ENCODE measurements at regions not wholly inside any gene's neighbourhood (a gene's known extent, or its start where the extent isn't known, plus 50 kb on each side); places are given as distances from the start of the nearest gene placed in this dataset.

DNA sequence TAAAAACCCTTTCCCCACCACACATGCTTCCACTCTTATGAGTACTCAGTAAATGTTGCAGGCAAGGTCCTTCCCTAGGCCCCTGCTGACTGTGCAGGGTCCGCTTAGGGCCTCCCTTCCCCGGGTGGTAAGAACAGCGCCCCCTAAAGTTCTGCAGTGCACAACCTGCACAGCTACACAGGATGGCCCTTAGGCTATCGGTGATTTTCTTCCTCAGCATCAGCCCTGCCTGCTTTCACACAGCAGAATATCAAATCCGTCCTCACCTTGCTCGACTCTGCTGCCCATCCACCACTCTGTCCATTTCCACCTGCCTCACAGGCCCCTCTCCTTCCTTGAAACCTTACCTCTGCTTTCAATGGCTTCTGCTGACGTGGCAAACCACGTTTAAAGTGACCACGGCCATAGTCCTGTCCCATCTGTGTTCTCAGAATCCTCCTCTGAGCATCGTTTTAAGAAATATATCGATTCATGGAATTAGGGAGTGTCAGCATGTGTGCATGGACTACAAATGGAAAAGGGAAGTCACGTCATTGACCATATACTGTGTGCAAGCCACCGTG, 51.4 kb upstream of the TMEM132E start:
- Histone ChIP-seq H3K4me1 (ENCODE audit: control insufficient read depth in 5 of 5, insufficient read depth in 5 of 5, low read length in 5 of 5) (no peaks in the 10 kb centered on the region), H3K27me3 (ENCODE audit: control insufficient read depth in 3 of 3, insufficient read depth in 3 of 3, low read length in 2 of 3) (peaks cover 0 to 11% (median 0%) of the 10 kb centered on the region in 3 donors), H3K9ac (ENCODE audit: insufficient read depth in 1 of 2, low read length in 2 of 2) (no peak overlapping the region), H3K4me3 (no peak overlapping the region), H3K9me3 (ENCODE audit: control insufficient read depth in 4 of 4, insufficient read depth in 3 of 4, low read length in 3 of 4) (no peaks in the 10 kb centered on the region), H3K36me3 (ENCODE audit: control insufficient read depth in 4 of 4, insufficient read depth in 4 of 4, low read length in 4 of 4) (no peaks in the 10 kb centered on the region), H3K27ac (ENCODE audit: low read depth in 1 of 2, low read length in 1 of 2) (no peak overlapping the region)
- 62 to 66% methylated on average over 13 of the region's 13 CpGs for WGBS, 2 donors
- no peak for TF ChIP-seq CTCF (IDR thresholded peaks at IDR 0.05; ENCODE audit: control extremely low read depth, extremely low read depth)
- DNase-seq: no peak
- ATAC-seq (ENCODE audit: insufficient read depth, low FRiP score): no peak

GRCh38 chr17:34527136-34527907, 52.1 kb upstream of the TMEM132E start:
- WGBS, 2 donors: 46 to 52% methylated on average over 18 of the region's 18 CpGs
- no peaks in the 10 kb centered on the region for H3K36me3 ChIP-seq (ENCODE audit: control insufficient read depth in 4 of 4, insufficient read depth in 4 of 4, low read length in 4 of 4)
- no peak for TF ChIP-seq CTCF (IDR thresholded peaks at IDR 0.05; ENCODE audit: control extremely low read depth, extremely low read depth)
- peak in 2 of 3 donors; percentile 4 to 15 for DNase-seq
- H3K9ac ChIP-seq (ENCODE audit: insufficient read depth in 1 of 2, low read length in 2 of 2): no peak overlapping the region
- H3K4me3 ChIP-seq: no peak overlapping the region
- H3K27me3 ChIP-seq (ENCODE audit: control insufficient read depth in 3 of 3, insufficient read depth in 3 of 3, low read length in 2 of 3): peaks cover 0 to 16% (median 3%) of the 10 kb centered on the region in 3 donors
- no peak for ATAC-seq (ENCODE audit: insufficient read depth, low FRiP score)
- H3K27ac ChIP-seq (ENCODE audit: low read depth in 1 of 2, low read length in 1 of 2): no peak overlapping the region
- no peaks in the 10 kb centered on the region for H3K4me1 ChIP-seq (ENCODE audit: control insufficient read depth in 5 of 5, insufficient read depth in 5 of 5, low read length in 5 of 5)
- H3K9me3 ChIP-seq (ENCODE audit: control insufficient read depth in 4 of 4, insufficient read depth in 3 of 4, low read length in 3 of 4): no peaks in the 10 kb centered on the region

DNA sequence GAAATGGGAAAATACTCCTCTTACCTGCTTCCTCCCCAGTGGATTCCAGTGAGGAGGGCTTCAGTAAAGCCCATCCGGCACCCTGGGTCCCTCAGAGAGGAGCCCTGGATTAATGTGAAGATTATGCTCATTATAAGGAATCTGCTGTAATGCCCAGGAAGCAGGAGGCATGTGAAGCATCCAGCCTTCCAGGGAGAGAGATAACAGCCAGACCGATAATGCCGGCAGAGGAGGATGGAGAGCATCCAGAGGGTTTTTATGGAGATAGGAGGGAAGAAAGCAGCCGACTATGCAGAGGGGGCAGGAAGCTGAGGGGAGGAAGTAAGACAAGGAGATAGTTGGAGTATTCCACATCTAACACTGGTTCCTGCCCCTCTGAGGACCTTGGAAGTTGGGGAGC, 53.7 kb upstream of the TMEM132E start:
- no peak overlapping the region for H3K27ac ChIP-seq (ENCODE audit: low read depth in 1 of 2, low read length in 1 of 2)
- no peak overlapping the region for H3K4me3 ChIP-seq
- H3K9me3 ChIP-seq (ENCODE audit: control insufficient read depth in 4 of 4, insufficient read depth in 3 of 4, low read length in 3 of 4): no peaks in the 10 kb centered on the region
- DNase-seq (no peak), ATAC-seq (ENCODE audit: insufficient read depth, low FRiP score) (no peak)
- H3K36me3 ChIP-seq (ENCODE audit: control insufficient read depth in 4 of 4, insufficient read depth in 4 of 4, low read length in 4 of 4): no peaks in the 10 kb centered on the region
- H3K9ac ChIP-seq (ENCODE audit: insufficient read depth in 1 of 2, low read length in 2 of 2): no peak overlapping the region
- 25% methylated on average over 4 of the region's 4 CpGs for WGBS, 2 donors
- no peaks in the 10 kb centered on the region for H3K4me1 ChIP-seq (ENCODE audit: control insufficient read depth in 5 of 5, insufficient read depth in 5 of 5, low read length in 5 of 5)
- TF ChIP-seq CTCF (IDR thresholded peaks at IDR 0.05; ENCODE audit: control extremely low read depth, extremely low read depth): no peak
- H3K27me3 ChIP-seq (ENCODE audit: control insufficient read depth in 3 of 3, insufficient read depth in 3 of 3, low read length in 2 of 3): peaks cover 0 to 15% (median 5%) of the 10 kb centered on the region in 3 donors

All from lung (tissue), 11 donors.